Liver (tissue), 8 donors: ENCODE measurements at regions not wholly inside any gene's neighbourhood (a gene's known extent, or its start where the extent isn't known, plus 50 kb on each side); places are given as distances from the start of the nearest gene placed in this dataset.
A peak's percentile ranks its signal among the peaks of the same experiment; 100 is the strongest.

Experiments used
- DNase-seq: peaks from one replicate; pipeline ENCODE4 v3.0.0-alpha.2; 2017; ENCODE audit warnings: low spot score
- H3K27ac ChIP-seq, 2 donors: one replicate each; pipeline ENCODE4 v1.7.0; 2013; ENCODE audit warnings: inconsistent platforms in 2 of 2, low read length in 2 of 2, control low read depth in 1 of 2, low read depth in 1 of 2, mild to moderate bottlenecking in 1 of 2
- H3K27me3 ChIP-seq, 4 donors: one replicate each; pipeline versions ENCODE4 v1.6.1 to v1.7.0; 2013; ENCODE audit warnings: low read length in 3 of 4, inconsistent platforms in 1 of 4, mild to moderate bottlenecking in 1 of 4, moderate library complexity in 1 of 4; ENCODE audit not compliant: control insufficient read depth in 4 of 4, insufficient read depth in 4 of 4
- H3K36me3 ChIP-seq, 4 donors: one replicate each; pipeline versions ENCODE4 v1.6.1 to v1.7.0; 2013; ENCODE audit warnings: low read length in 3 of 4, mild to moderate bottlenecking in 3 of 4, low read depth in 1 of 4, moderate library complexity in 1 of 4; ENCODE audit not compliant: control insufficient read depth in 4 of 4, insufficient read depth in 3 of 4
- H3K4me1 ChIP-seq, 4 donors: one replicate each; pipeline versions ENCODE4 v1.6.1 to v1.7.0; 2013; ENCODE audit warnings: low read length in 3 of 4, mild to moderate bottlenecking in 3 of 4, moderate library complexity in 1 of 4; ENCODE audit not compliant: control insufficient read depth in 4 of 4, insufficient read depth in 4 of 4
- H3K4me3 ChIP-seq, 3 donors: one replicate each; pipeline versions ENCODE4 v1.6.1 to v1.7.0; 2013; ENCODE audit warnings: low read length in 3 of 3, control low read depth in 1 of 3, low read depth in 1 of 3, mild to moderate bottlenecking in 1 of 3
- H3K9ac ChIP-seq, 2 donors: one replicate each; pipeline ENCODE4 v1.7.0; 2013; ENCODE audit warnings: low read length in 2 of 2, mild to moderate bottlenecking in 2 of 2, moderate library complexity in 2 of 2, control low read depth in 1 of 2, low read depth in 1 of 2
- H3K9me3 ChIP-seq, 4 donors: one replicate each; pipeline versions ENCODE4 v1.6.1 to v1.7.0; 2013; ENCODE audit warnings: low read length in 3 of 4; ENCODE audit not compliant: control insufficient read depth in 4 of 4
- EGR1 ChIP-seq, 2 donors: IDR thresholded peaks; 2 replicates each; pipeline ENCODE4 v1.6.1; 2016 to 2018; ENCODE audit warnings: antibody characterized with exemption in 2 of 2, low read depth in 2 of 2
- FOXA2 ChIP-seq: IDR thresholded peaks from 2 replicates; pipeline ENCODE4 v1.6.1; 2016; ENCODE audit warnings: antibody characterized with exemption
- HNF4A ChIP-seq, 2 donors: conservative IDR thresholded peaks; 2 replicates each; pipeline ENCODE4 v1.6.1; 2016; ENCODE audit warnings: antibody characterized with exemption in 2 of 2, mild to moderate bottlenecking in 2 of 2
- HNF4G ChIP-seq: IDR thresholded peaks from 2 replicates; pipeline ENCODE4 v1.6.1; 2016; ENCODE audit warnings: antibody characterized with exemption
- JUND ChIP-seq, 2 donors: IDR thresholded peaks; 2 replicates each; pipeline ENCODE4 v1.6.1; 2016; ENCODE audit warnings: antibody characterized with exemption in 2 of 2
- NR2F2 ChIP-seq: IDR thresholded peaks from 2 replicates; pipeline ENCODE4 v1.6.1; 2016; ENCODE audit warnings: antibody characterized with exemption
- RAD21 ChIP-seq, 2 donors: IDR thresholded peaks; 2 replicates each; pipeline ENCODE4 v1.6.1; 2016; ENCODE audit warnings: antibody characterized with exemption in 2 of 2, mild to moderate bottlenecking in 2 of 2
- RXRA ChIP-seq, 2 donors: IDR thresholded peaks; 2 replicates each; pipeline ENCODE4 v1.6.1; 2017 to 2018; ENCODE audit warnings: antibody characterized with exemption in 2 of 2, mild to moderate bottlenecking in 1 of 2
- SP1 ChIP-seq: IDR thresholded peaks from 2 replicates; pipeline ENCODE4 v1.6.1; 2018; ENCODE audit warnings: antibody characterized with exemption, mild to moderate bottlenecking
- TAF1 ChIP-seq: conservative IDR thresholded peaks from 2 replicates; pipeline ENCODE4 v1.6.1; 2016; ENCODE audit warnings: antibody characterized with exemption, mild to moderate bottlenecking
- YY1 ChIP-seq: IDR thresholded peaks from 2 replicates; pipeline ENCODE4 v1.6.1; 2016; ENCODE audit warnings: antibody characterized with exemption, mild to moderate bottlenecking
- WGBS: extraction: QIAGEN DNeasy Blood & Tissue Kit; methylation state at CpG from one replicate; pipeline ENCODE4 v1.1.7; 2013; 5-methylcytosine and 5-hydroxymethylcytosine counted together
- TF ChIP-seq, protein P1 (sequence below): fragments of 150-350 bp; IDR thresholded peaks from 2 replicates; pipeline ENCODE4 v1.5.1; 2017; ENCODE audit warnings: improper control_type of control experiment, low read depth, low read length; ENCODE audit not compliant: missing input control
- TF ChIP-seq, protein P2 (sequence below): IDR thresholded peaks from 2 replicates; pipeline ENCODE4 v1.6.1; 2016; ENCODE audit warnings: antibody characterized with exemption
- TF ChIP-seq, protein P3 (sequence below): IDR thresholded peaks from 2 replicates; pipeline ENCODE4 v1.6.1; 2016; ENCODE audit warnings: antibody characterized with exemption
- TF ChIP-seq, protein P4 (sequence below): IDR thresholded peaks from 2 replicates; pipeline ENCODE4 v1.6.1; 2016; ENCODE audit warnings: antibody characterized with exemption
- donor health status: healthy.
- donor health status: healthy.
- donor health status: healthy.
- donor health status: healthy.
- donor health status: healthy.

DNA sequence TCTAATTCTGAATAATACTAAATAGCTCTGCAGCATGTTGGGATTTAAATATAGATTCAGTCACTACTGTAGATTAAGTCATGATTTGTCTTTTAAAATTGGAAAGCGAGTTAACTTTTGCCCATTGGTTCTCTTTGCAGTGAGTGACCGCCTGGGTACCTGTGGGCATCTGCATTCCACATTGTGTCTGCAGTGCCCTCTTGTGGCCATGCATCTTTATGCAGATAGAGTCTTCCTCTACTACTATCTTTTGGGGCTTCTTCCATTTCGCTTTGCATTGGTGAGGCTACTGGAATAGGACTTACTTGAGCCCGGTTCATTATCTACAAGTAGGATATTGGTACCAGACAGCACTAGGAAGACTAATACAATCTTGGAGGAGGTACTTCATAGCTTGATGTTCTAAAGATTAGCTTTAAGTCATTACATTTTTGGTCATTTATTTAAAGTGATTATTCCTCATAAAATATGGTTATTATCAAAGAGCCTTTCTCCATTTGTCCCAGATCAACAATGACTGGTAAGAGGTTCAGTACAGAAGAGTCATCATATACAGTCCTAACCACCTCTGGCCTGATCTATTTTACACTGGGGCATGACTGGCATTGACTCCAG lies 203.0 kb downstream of the SOCS6 start:
- WGBS, result 39% methylated on average over 4 of the region's 4 CpGs
- Histone ChIP-seq H3K4me3 (no peak overlapping the region), H3K27ac (no peak overlapping the region), H3K27me3 (no peaks in the 10 kb centered on the region), H3K36me3 (no peaks in the 10 kb centered on the region), H3K4me1 (peaks cover 0 to 10% (median 3%) of the 10 kb centered on the region in 4 donors), H3K9me3 (no peaks in the 10 kb centered on the region), H3K9ac (no peak overlapping the region)
- peak; percentile 67 for DNase-seq
- TF ChIP-seq TAF1 (no peak), RXRA (IDR thresholded peaks at IDR 0.05) (peak in 1 of 2 donors; percentile 11), RAD21 (IDR thresholded peaks at IDR 0.05) (peak; percentile 75 to 86), EGR1 (IDR thresholded peaks at IDR 0.05; ENCODE audit: low read depth in 2 of 2) (no peak), JUND (IDR thresholded peaks at IDR 0.05) (no peak), NR2F2 (no peak)
- TF ChIP-seq, protein P1, sequence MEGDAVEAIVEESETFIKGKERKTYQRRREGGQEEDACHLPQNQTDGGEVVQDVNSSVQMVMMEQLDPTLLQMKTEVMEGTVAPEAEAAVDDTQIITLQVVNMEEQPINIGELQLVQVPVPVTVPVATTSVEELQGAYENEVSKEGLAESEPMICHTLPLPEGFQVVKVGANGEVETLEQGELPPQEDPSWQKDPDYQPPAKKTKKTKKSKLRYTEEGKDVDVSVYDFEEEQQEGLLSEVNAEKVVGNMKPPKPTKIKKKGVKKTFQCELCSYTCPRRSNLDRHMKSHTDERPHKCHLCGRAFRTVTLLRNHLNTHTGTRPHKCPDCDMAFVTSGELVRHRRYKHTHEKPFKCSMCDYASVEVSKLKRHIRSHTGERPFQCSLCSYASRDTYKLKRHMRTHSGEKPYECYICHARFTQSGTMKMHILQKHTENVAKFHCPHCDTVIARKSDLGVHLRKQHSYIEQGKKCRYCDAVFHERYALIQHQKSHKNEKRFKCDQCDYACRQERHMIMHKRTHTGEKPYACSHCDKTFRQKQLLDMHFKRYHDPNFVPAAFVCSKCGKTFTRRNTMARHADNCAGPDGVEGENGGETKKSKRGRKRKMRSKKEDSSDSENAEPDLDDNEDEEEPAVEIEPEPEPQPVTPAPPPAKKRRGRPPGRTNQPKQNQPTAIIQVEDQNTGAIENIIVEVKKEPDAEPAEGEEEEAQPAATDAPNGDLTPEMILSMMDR, result peak; percentile 85
- TF ChIP-seq, protein P2, sequence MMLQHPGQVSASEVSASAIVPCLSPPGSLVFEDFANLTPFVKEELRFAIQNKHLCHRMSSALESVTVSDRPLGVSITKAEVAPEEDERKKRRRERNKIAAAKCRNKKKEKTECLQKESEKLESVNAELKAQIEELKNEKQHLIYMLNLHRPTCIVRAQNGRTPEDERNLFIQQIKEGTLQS, result peak; percentile 13

- Histone ChIP-seq H3K4me1 (peaks cover 0 to 10% (median 3%) of the 10 kb centered on the region in 4 donors), H3K4me3 (peak overlapping the region in 1 of 3 donors; percentile 36), H3K27me3 (no peaks in the 10 kb centered on the region), H3K36me3 (no peaks in the 10 kb centered on the region), H3K9me3 (no peaks in the 10 kb centered on the region), H3K27ac (peak overlapping the region; percentile 54 to 69), H3K9ac (peak overlapping the region; percentile 9 to 43)
- WGBS, result 9% methylated on average over 10 of the region's 10 CpGs
- DNase-seq, result peak; percentile 44
- peak; percentile 81 to 88 for TF ChIP-seq HNF4A (conservative IDR thresholded peaks at IDR 0.05)
- TF ChIP-seq, protein P2, result peak; percentile 30
- TF ChIP-seq RAD21 (IDR thresholded peaks at IDR 0.05), result peak; percentile 68 to 76
- no peak for TF ChIP-seq TAF1
- TF ChIP-seq, protein P1, result peak; percentile 52
- TF ChIP-seq, protein P3, sequence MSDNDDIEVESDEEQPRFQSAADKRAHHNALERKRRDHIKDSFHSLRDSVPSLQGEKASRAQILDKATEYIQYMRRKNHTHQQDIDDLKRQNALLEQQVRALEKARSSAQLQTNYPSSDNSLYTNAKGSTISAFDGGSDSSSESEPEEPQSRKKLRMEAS, result peak; percentile 27
- TF ChIP-seq FOXA2, result no peak
- peak; percentile 83 for TF ChIP-seq SP1
- TF ChIP-seq JUND (IDR thresholded peaks at IDR 0.05), result peak; percentile 17 to 77
- TF ChIP-seq YY1, result peak; percentile 44
- TF ChIP-seq HNF4G, result peak; percentile 76
- TF ChIP-seq, protein P4, sequence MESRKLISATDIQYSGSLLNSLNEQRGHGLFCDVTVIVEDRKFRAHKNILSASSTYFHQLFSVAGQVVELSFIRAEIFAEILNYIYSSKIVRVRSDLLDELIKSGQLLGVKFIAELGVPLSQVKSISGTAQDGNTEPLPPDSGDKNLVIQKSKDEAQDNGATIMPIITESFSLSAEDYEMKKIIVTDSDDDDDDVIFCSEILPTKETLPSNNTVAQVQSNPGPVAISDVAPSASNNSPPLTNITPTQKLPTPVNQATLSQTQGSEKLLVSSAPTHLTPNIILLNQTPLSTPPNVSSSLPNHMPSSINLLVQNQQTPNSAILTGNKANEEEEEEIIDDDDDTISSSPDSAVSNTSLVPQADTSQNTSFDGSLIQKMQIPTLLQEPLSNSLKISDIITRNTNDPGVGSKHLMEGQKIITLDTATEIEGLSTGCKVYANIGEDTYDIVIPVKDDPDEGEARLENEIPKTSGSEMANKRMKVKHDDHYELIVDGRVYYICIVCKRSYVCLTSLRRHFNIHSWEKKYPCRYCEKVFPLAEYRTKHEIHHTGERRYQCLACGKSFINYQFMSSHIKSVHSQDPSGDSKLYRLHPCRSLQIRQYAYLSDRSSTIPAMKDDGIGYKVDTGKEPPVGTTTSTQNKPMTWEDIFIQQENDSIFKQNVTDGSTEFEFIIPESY, result peak; percentile 69
- peak; percentile 27 to 30 for TF ChIP-seq RXRA (IDR thresholded peaks at IDR 0.05)
- TF ChIP-seq EGR1 (IDR thresholded peaks at IDR 0.05; ENCODE audit: low read depth in 2 of 2), result no peak
These were observed 201.4 kb downstream of the SOCS6 start for GRCh38 chr18:70489986-70490933.
